NCI-H526 (cell line): ENCODE measurements at regions not wholly inside any gene's neighbourhood (a gene's known extent, or its start where the extent isn't known, plus 50 kb on each side); places are given as distances from the start of the nearest gene placed in this dataset.

Experiments
- DNase-seq, 2 experiments: peaks; one replicate each; lab custom pipeline; 2025; lab: John Stamatoyannopoulos, UW

- no peak for DNase-seq
Observed at GRCh38 chr6:163661272-163661671, 246.8 kb downstream of the QKI start.

- DNase-seq: no peak
Observed at GRCh38 chr6:163659803-163660202, 245.3 kb downstream of the QKI start.

GRCh38 chr6:163655217-163656121, 241.0 kb downstream of the QKI start:
- DNase-seq: no peak

GRCh38 chr6:163651915-163652668, 237.6 kb downstream of the QKI start:
- DNase-seq: peak in 1 of 2 experiments; percentile 36

GRCh38 chr6:163651426-163651825, 236.9 kb downstream of the QKI start:
- DNase-seq: no peak

GRCh38 chr6:163648868-163649267, 234.3 kb downstream of the QKI start:
- no peak for DNase-seq

- no peak for DNase-seq
Observed at GRCh38 chr6:163647624-163648023, 233.1 kb downstream of the QKI start.

GRCh38 chr6:163646866-163647265, 232.3 kb downstream of the QKI start:
- no peak for DNase-seq

GRCh38 chr6:163646133-163646532, 231.6 kb downstream of the QKI start:
- DNase-seq: no peak

GRCh38 chr6:163645560-163645959, 231.0 kb downstream of the QKI start:
- DNase-seq: no peak

- DNase-seq: no peak
Observed at GRCh38 chr6:163643866-163644265, 229.3 kb downstream of the QKI start.

- DNase-seq: no peak
Observed at GRCh38 chr6:163641706-163642105, 227.2 kb downstream of the QKI start.

- DNase-seq: no peak
Observed at GRCh38 chr6:163640641-163641040, 226.1 kb downstream of the QKI start.

- DNase-seq: no peak
Observed at GRCh38 chr6:163637524-163637923, 223.0 kb downstream of the QKI start.

GRCh38 chr6:163635731-163636364, 221.3 kb downstream of the QKI start:
- DNase-seq: peak; percentile 5 to 48

GRCh38 chr6:163635315-163635714, 220.8 kb downstream of the QKI start:
- no peak for DNase-seq

- peak; percentile 37 to 53 for DNase-seq
Observed at GRCh38 chr6:163634211-163635171, 220.0 kb downstream of the QKI start.

- DNase-seq: no peak
Observed at GRCh38 chr6:163630991-163631390, 216.5 kb downstream of the QKI start.

GRCh38 chr6:163630572-163630971, 216.1 kb downstream of the QKI start:
- DNase-seq: no peak

- DNase-seq: no peak
Observed at GRCh38 chr6:163630096-163630495, 215.6 kb downstream of the QKI start.
